OCI-LY1 (cell line): ENCODE measurements at regions not wholly inside any gene's neighbourhood (a gene's known extent, or its start where the extent isn't known, plus 50 kb on each side); places are given as distances from the start of the nearest gene placed in this dataset.

ENCODE experiments used
- H2AFZ ChIP-seq: fragments of 200-600 bp; sonication (generic), shearing (Covaris generic); 2 replicates; pipeline ENCODE4 v1.6.0; 2014; ENCODE audit warnings: antibody characterized with exemption, mild to moderate bottlenecking, low read length
- H3F3A ChIP-seq: fragments of 200-600 bp; sonication (generic), shearing (Covaris generic); 2 replicates; pipeline ENCODE4 v1.6.0; 2014; ENCODE audit warnings: mild to moderate bottlenecking, antibody characterized with exemption, low read length, moderate library complexity; ENCODE audit not compliant: insufficient read depth
- H3K27ac ChIP-seq: fragments of 200-600 bp; sonication (generic); 2 replicates; pipeline ENCODE4 v1.5.1; 2014; ENCODE audit warnings: low read length, mixed run types, mild to moderate bottlenecking, low read depth; ENCODE audit not compliant: poor library complexity, severe bottlenecking
- H3K27me3 ChIP-seq: fragments of 200-600 bp; sonication (generic); 2 replicates; pipeline ENCODE4 v1.6.0; 2014; ENCODE audit warnings: antibody characterized with exemption, mild to moderate bottlenecking, low read length, moderate library complexity; ENCODE audit not compliant: insufficient read depth
- H3K36me3 ChIP-seq: fragments of 200-600 bp; sonication (generic); 2 replicates; pipeline ENCODE4 v1.6.1; 2014; ENCODE audit warnings: mild to moderate bottlenecking, antibody characterized with exemption, low read length, moderate library complexity, mixed read lengths; ENCODE audit not compliant: insufficient read depth
- H3K4me1 ChIP-seq: fragments of 200-600 bp; sonication (generic); 2 replicates; pipeline ENCODE4 v1.5.1; 2014; ENCODE audit warnings: mild to moderate bottlenecking, low read length, moderate library complexity; ENCODE audit not compliant: insufficient read depth, severe bottlenecking
- H3K4me2 ChIP-seq: fragments of 200-600 bp; sonication (generic), shearing (Covaris generic); 2 replicates; pipeline ENCODE4 v1.6.1; 2014; ENCODE audit warnings: low read length
- H3K4me3 ChIP-seq: fragments of 200-600 bp; sonication (generic); 2 replicates; pipeline ENCODE4 v1.5.1; 2014; ENCODE audit warnings: low read length, low read depth, mild to moderate bottlenecking, mixed read lengths; ENCODE audit not compliant: poor library complexity, severe bottlenecking
- H3K79me2 ChIP-seq: fragments of 200-600 bp; shearing (Covaris generic); 2 replicates; pipeline ENCODE4 v1.6.1; 2016; ENCODE audit warnings: mixed run types, low read length, mixed read lengths; ENCODE audit not compliant: insufficient read depth
- H3K9ac ChIP-seq: fragments of 200-600 bp; sonication (generic), shearing (Covaris generic); 2 replicates; pipeline ENCODE4 v1.6.1; 2014; ENCODE audit warnings: mild to moderate bottlenecking, low read length, mixed read lengths
- H3K9me2 ChIP-seq: fragments of 200-600 bp; sonication (generic), shearing (Covaris generic); 2 replicates; pipeline ENCODE4 v1.6.1; 2014; ENCODE audit warnings: low read depth, mild to moderate bottlenecking, low read length, mixed read lengths
- H3K9me3 ChIP-seq: fragments of 200-600 bp; shearing (Covaris generic); 2 replicates; pipeline ENCODE4 v1.6.1; 2014; ENCODE audit warnings: low read length, mixed read lengths
- H4K20me1 ChIP-seq: fragments of 200-600 bp; sonication (generic), shearing (Covaris generic); 2 replicates; pipeline ENCODE4 v1.6.0; 2016; ENCODE audit warnings: mild to moderate bottlenecking, low read length; ENCODE audit not compliant: insufficient read depth
- EZH2 ChIP-seq: fragments of 200-600 bp; sonication (generic), shearing (Covaris generic); IDR thresholded peaks from 2 replicates; pipeline ENCODE4 v1.8.0; 2017; ENCODE audit warnings: borderline replicate concordance, mixed run types, mild to moderate bottlenecking, antibody characterized with exemption, low read length, moderate library complexity, mixed read lengths
- TF ChIP-seq, protein P1 (sequence below): fragments of 200-600 bp; sonication (generic), shearing (Covaris generic); IDR thresholded peaks from 2 replicates; pipeline ENCODE4 v1.5.1; 2017; ENCODE audit warnings: mild to moderate bottlenecking, antibody characterized with exemption, low read length, moderate library complexity, mixed read lengths

GRCh38 chr10:44300666-44301649 lies 83.9 kb downstream of the CXCL12 start:
- Histone ChIP-seq H3K27me3 (no peaks in the 10 kb centered on the region), H2AFZ (no peak overlapping the region), H3K27ac (no peak overlapping the region), H3K4me2 (no peak overlapping the region), H3K4me1 (no peaks in the 10 kb centered on the region), H3K9me3 (no peaks in the 10 kb centered on the region), H4K20me1 (no peaks in the 10 kb centered on the region), H3K79me2 (no peaks in the 10 kb centered on the region), H3K4me3 (no peak overlapping the region), H3K36me3 (no peaks in the 10 kb centered on the region), H3F3A (no peaks in the 10 kb centered on the region), H3K9me2 (no peaks in the 10 kb centered on the region), H3K9ac (no peak overlapping the region)
- TF ChIP-seq, protein P1, sequence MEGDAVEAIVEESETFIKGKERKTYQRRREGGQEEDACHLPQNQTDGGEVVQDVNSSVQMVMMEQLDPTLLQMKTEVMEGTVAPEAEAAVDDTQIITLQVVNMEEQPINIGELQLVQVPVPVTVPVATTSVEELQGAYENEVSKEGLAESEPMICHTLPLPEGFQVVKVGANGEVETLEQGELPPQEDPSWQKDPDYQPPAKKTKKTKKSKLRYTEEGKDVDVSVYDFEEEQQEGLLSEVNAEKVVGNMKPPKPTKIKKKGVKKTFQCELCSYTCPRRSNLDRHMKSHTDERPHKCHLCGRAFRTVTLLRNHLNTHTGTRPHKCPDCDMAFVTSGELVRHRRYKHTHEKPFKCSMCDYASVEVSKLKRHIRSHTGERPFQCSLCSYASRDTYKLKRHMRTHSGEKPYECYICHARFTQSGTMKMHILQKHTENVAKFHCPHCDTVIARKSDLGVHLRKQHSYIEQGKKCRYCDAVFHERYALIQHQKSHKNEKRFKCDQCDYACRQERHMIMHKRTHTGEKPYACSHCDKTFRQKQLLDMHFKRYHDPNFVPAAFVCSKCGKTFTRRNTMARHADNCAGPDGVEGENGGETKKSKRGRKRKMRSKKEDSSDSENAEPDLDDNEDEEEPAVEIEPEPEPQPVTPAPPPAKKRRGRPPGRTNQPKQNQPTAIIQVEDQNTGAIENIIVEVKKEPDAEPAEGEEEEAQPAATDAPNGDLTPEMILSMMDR: no peak
- no peak for TF ChIP-seq EZH2

GRCh38 chr10:44298713-44299112 lies 86.2 kb downstream of the CXCL12 start:
- Histone ChIP-seq H3K9me3 (no peaks in the 10 kb centered on the region), H3F3A (no peaks in the 10 kb centered on the region), H3K27me3 (no peaks in the 10 kb centered on the region), H3K79me2 (no peaks in the 10 kb centered on the region), H3K36me3 (no peaks in the 10 kb centered on the region), H2AFZ (no peak overlapping the region), H3K4me2 (no peak overlapping the region), H3K9ac (no peak overlapping the region), H3K4me1 (no peaks in the 10 kb centered on the region), H3K27ac (no peak overlapping the region), H3K4me3 (no peak overlapping the region), H4K20me1 (no peaks in the 10 kb centered on the region), H3K9me2 (no peaks in the 10 kb centered on the region)
- TF ChIP-seq, protein P1: no peak
- TF ChIP-seq EZH2: no peak

- Histone ChIP-seq H3K9ac (no peak overlapping the region), H3K9me3 (no peaks in the 10 kb centered on the region), H3K79me2 (no peaks in the 10 kb centered on the region), H3K27me3 (no peaks in the 10 kb centered on the region), H3K9me2 (no peaks in the 10 kb centered on the region), H3K4me2 (no peak overlapping the region), H3K4me3 (no peak overlapping the region), H3K4me1 (no peaks in the 10 kb centered on the region), H3K27ac (no peak overlapping the region), H3F3A (no peaks in the 10 kb centered on the region), H2AFZ (no peak overlapping the region), H3K36me3 (no peaks in the 10 kb centered on the region), H4K20me1 (no peaks in the 10 kb centered on the region)
- TF ChIP-seq EZH2: no peak
- TF ChIP-seq, protein P1: no peak
Measured at GRCh38 chr10:44297963-44298362, 86.9 kb downstream of the CXCL12 start.
